Testis (tissue), 2 donors: ENCODE measurements at regions not wholly inside any gene's neighbourhood (a gene's known extent, or its start where the extent isn't known, plus 50 kb on each side); places are given as distances from the start of the nearest gene placed in this dataset.
"Not testable (repeated sequence)": the region's sequence is repeated elsewhere in the genome, so short reads cannot be mapped to it uniquely, and the experiment has no call there.

Experiments used
- DNase-seq: peaks from one replicate; pipeline ENCODE4 v3.0.0-alpha.2; 2019
- H3K27ac ChIP-seq, 2 donors: fragments of 200-600 bp; sonication (generic); one replicate each; pipeline ENCODE4 v1.5.1; 2019
- H3K27me3 ChIP-seq: fragments of 200-600 bp; sonication (generic); one replicate; pipeline ENCODE4 v1.5.1; 2019
- H3K36me3 ChIP-seq: fragments of 200-600 bp; sonication (generic); one replicate; pipeline ENCODE4 v1.5.1; 2017; ENCODE audit warnings: low read depth; ENCODE audit errors: missing control alignments
- H3K4me1 ChIP-seq: fragments of 200-600 bp; sonication (generic); one replicate; pipeline ENCODE4 v1.5.1; 2019
- H3K4me3 ChIP-seq, 2 donors: fragments of 200-600 bp; sonication (generic); one replicate each; pipeline ENCODE4 v1.5.1; 2017 to 2019
- H3K9me3 ChIP-seq: fragments of 200-600 bp; sonication (generic); one replicate; pipeline ENCODE4 v1.5.1; 2017
- CTCF ChIP-seq, 3 experiments: fragments of 450-650 bp in 2 of 3; fragments of 200-600 bp in 1 of 3; sonication (generic) in 1 of 3; IDR thresholded peaks; one replicate each; pipeline ENCODE4 v1.5.1; 2016 to 2019; ENCODE audit warnings: antibody characterized with exemption in 3 of 3, mild to moderate bottlenecking in 2 of 3, moderate library complexity in 1 of 3
- POLR2A ChIP-seq: fragments of 450-650 bp; IDR thresholded peaks from one replicate; pipeline ENCODE4 v1.6.1; 2017; ENCODE audit warnings: antibody characterized with exemption, mild to moderate bottlenecking, moderate library complexity
- WGBS, 2 donors: methylation state at CpG; one replicate each; pipeline ENCODE4 v1.1.5; 2018; 5-methylcytosine and 5-hydroxymethylcytosine counted together
- intact Hi-C: fragments of 100-400 bp; cut with DNase I; formaldehyde crosslinking; loops from one replicate; pipeline ENCODE4 v1.15.1; 2023; ENCODE audit warnings: low total_unique reads

DNA sequence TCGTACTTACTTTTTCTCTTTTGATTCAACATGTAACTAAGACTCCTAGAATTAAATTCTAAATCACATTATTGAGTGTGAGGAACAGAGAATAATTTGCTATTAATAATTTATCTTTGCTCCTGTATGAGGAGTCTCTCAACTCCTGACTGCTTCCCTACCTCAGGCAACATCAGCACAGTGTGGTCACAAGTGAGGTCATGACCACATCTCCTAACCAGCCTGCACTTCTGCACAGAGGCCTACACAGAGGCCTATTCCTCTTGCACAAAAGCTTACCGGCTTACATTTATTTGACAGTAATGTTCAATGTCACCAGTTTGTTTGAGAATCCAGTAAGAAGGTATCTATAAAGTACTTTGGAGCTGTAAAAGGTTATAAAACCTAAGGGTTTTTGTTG is 637.4 kb upstream of the MARCKS start:
- H3K4me1 ChIP-seq, result no peaks in the 10 kb centered on the region
- WGBS, 2 donors, result 89 to 98% methylated on average over 2 of the region's 2 CpGs
- DNase-seq, result no peak
- no peaks in the 10 kb centered on the region for H3K9me3 ChIP-seq
- H3K27me3 ChIP-seq, result no peaks in the 10 kb centered on the region
- H3K27ac ChIP-seq, result no peak overlapping the region
- TF ChIP-seq POLR2A, result no peak
- no peak for TF ChIP-seq CTCF (IDR thresholded peaks at IDR 0.05)
- no peak overlapping the region for H3K4me3 ChIP-seq
- intact Hi-C loops, result no loop called here
- no peaks in the 10 kb centered on the region for H3K36me3 ChIP-seq

DNA sequence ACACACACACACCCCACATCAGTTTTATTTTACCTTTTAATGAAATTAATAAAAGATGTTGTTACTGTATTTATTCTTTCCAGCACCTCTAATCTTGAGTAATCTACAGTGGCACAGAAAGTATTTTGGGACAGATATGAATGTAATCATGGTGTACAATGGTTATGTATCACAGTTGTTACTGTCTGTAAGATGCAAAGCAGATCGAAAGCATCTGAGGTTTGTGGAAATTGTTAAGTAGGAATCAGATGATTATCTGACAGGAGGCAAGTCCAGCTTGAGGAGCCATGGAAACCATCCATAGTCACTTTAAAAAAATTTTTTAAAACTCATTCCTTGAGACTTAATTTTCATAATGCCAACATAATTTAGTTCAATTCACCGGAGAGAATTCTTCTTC is 636.3 kb upstream of the MARCKS start:
- H3K4me1 ChIP-seq, result no peaks in the 10 kb centered on the region
- H3K9me3 ChIP-seq, result no peaks in the 10 kb centered on the region
- no peak overlapping the region for H3K27ac ChIP-seq
- WGBS, 2 donors, result 68 to 79% methylated on average over 2 of the region's 2 CpGs
- no peaks in the 10 kb centered on the region for H3K36me3 ChIP-seq
- intact Hi-C loops, result no loop called here
- H3K4me3 ChIP-seq, result no peak overlapping the region
- DNase-seq, result no peak
- TF ChIP-seq POLR2A (no peak), CTCF (IDR thresholded peaks at IDR 0.05) (no peak)
- H3K27me3 ChIP-seq, result no peaks in the 10 kb centered on the region

DNA sequence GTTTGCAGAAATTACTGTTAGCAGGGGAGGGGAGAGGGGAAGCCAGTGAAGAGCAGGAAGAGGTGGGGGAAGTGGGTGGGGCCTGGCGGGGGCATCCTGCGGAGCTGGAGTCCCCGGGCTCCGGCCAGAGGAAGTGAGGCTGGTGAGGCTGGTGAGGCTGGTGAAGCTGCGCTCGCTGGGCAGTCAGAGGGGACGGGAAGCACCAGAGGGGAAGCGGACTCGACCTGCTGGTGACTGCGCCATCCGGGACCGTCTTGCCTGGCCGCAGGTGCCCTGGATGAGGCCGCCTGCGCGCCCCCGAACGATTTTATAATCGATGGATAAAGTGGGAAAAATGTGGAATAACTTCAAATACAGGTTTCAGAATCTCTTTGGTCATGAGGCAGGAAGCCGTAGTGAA is 635.3 kb upstream of the MARCKS start:
- no peaks in the 10 kb centered on the region for H3K27me3 ChIP-seq
- H3K4me1 ChIP-seq, result no peaks in the 10 kb centered on the region
- no peaks in the 10 kb centered on the region for H3K36me3 ChIP-seq
- TF ChIP-seq POLR2A, result no peak
- TF ChIP-seq CTCF (IDR thresholded peaks at IDR 0.05), result no peak
- H3K27ac ChIP-seq, result no peak overlapping the region
- no peaks in the 10 kb centered on the region for H3K9me3 ChIP-seq
- intact Hi-C loops, result no loop called here
- DNase-seq, result peak; percentile 33
- 64 to 69% methylated on average over 18 to 20 of the region's 20 CpGs for WGBS, 2 donors
- peak overlapping the region; percentile 27 to 34 for H3K4me3 ChIP-seq

DNA sequence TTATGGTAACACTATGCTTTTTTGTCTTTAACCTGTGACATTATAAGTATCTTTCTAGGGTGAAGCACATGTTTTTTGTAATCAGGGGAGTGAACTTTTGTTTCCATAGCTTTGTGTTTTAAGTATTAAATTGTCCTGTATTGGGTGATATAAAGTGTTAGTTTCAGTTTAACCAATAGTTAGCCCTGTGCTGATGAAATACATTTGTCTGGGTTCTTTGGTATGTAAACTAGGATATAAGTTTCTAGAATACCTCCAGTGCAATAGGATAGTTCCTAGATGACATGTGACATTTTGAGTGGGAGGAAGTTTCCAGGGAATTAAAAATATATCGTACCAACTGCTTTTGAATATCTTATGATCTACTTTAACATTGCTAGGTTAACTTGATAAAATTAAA is 611.0 kb upstream of the MARCKS start:
- no peaks in the 10 kb centered on the region for H3K4me1 ChIP-seq
- no peak overlapping the region for H3K4me3 ChIP-seq
- no peak for TF ChIP-seq CTCF (IDR thresholded peaks at IDR 0.05)
- no peak for TF ChIP-seq POLR2A
- no peak for DNase-seq
- H3K27me3 ChIP-seq, result no peaks in the 10 kb centered on the region
- intact Hi-C loops, result no loop called here
- no peaks in the 10 kb centered on the region for H3K36me3 ChIP-seq
- WGBS, 2 donors, result 68 to 78% methylated on average over 1 of the region's 1 CpG
- H3K9me3 ChIP-seq, result no peaks in the 10 kb centered on the region
- H3K27ac ChIP-seq, result no peak overlapping the region

DNA sequence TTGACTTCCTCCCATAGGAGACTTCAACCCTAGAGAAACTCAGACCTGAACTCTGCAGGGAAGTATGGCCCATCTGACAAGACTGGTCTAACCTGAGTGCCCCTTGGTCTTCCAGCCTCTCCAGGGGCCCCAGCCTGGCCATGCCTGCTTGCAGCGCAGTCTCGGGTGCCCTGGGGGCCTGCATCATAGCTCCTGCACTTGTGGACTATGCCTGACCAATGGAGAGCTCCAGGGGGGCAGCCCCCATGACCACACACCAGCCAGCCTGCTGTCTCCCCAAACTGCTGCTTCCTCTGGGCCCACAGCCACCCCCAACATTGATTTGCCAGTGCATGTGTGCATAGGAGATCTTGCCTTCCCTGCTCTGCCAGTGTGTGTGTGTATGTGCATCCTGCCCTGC is 608.6 kb upstream of the MARCKS start:
- no peaks in the 10 kb centered on the region for H3K9me3 ChIP-seq
- H3K4me3 ChIP-seq, result no peak overlapping the region
- WGBS, 2 donors, result 90% methylated on average over 2 of the region's 2 CpGs; no CpG with 5 or more reads in 1 of the 2 donors
- DNase-seq, result no peak
- TF ChIP-seq CTCF (IDR thresholded peaks at IDR 0.05), result no peak
- no peak for TF ChIP-seq POLR2A
- no peaks in the 10 kb centered on the region for H3K36me3 ChIP-seq
- no peak overlapping the region for H3K27ac ChIP-seq
- no peaks in the 10 kb centered on the region for H3K4me1 ChIP-seq
- intact Hi-C loops, result no loop called here
- H3K27me3 ChIP-seq, result no peaks in the 10 kb centered on the region

DNA sequence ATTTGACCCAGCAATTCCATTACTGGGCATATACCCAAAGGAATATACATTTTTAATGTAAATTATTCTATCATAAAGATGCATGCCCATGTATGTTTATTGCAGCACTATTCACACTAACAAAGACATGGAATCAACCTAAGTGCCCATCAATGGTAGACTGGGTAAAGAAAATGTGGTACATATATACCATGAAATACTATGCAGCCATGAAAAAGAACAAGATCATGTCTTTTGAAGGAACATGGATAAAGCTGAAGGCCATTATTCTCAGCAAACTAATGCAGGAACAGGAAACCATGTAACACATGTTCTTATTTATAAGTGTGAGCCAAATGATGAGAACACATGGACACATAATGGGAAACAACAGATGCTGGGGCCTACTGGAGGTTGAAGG is 603.0 kb upstream of the MARCKS start:
- intact Hi-C loops, DNase-seq, H3K36me3 ChIP-seq, H3K27ac ChIP-seq, H3K27me3 ChIP-seq, H3K4me3 ChIP-seq, H3K4me1 ChIP-seq, H3K9me3 ChIP-seq: not testable (repeated sequence)
